HG02938 (cell line): ENCODE measurements at regions not wholly inside any gene's neighbourhood (a gene's known extent, or its start where the extent isn't known, plus 50 kb on each side); places are given as distances from the start of the nearest gene placed in this dataset.
A peak's percentile ranks its signal among the peaks of the same experiment; 100 is the strongest.
"Not testable (repeated sequence)": the region's sequence is repeated elsewhere in the genome, so short reads cannot be mapped to it uniquely, and the experiment has no call there.

Source experiments
- ATAC-seq: cut with Tn5 transposase; IDR thresholded peaks from one replicate; pipeline ENCODE4 v1.9.1; 2021; ENCODE audit warnings: mild to moderate bottlenecking, moderate library complexity; ENCODE audit not compliant: unreplicated experiment

- ATAC-seq, result no peak
Measured at GRCh38 chr15:54850101-54850500, 346.6 kb downstream of the RSL24D1 start.

DNA sequence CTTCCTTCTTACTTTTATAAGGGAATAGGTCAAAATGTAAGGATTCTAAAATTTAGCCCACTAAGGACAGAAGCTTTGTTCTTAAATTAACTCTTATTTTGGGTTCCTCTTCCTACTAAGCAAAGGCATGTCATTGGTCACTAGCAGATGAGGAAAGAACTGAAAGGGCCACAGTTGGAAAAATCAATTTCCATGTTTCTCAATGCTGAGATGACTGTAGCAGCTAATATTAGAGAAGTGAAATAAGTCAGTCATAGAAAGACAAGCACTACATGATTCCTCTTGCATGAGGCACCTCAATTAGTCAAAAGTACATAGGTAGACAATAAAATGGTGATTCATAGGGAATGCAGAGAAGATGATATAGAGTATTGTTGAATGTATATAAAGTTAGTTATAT, 353.7 kb downstream of the RSL24D1 start:
- no peak for ATAC-seq

DNA sequence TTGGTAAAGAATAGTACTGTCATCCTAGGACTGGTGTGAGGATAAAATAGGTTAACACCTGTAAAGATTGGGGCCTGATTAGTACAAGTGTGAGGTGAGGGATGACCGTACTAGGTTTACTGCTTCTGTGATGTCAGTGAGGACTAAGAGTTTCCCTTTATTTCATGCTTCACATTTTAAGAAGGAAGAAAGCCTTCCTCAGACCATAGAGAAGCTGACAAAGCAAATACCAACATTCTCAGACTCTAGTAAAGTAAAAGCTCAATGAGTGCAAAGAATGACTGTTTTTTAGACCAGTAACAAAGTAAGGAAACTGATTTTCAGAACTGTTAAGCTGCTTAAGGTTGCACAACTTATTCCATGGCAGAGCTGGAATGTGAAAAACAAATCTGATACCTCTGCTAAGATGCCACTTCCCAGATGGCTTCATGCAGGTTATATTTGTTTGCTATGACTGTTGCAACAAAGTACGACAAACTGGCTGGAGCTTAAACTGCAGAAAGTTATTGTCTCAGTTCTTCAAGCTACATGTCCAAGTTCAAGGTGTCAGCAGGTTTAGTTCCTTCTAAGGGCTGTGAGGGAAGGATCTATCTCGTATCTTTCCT, 354.9 kb downstream of the RSL24D1 start:
- no peak for ATAC-seq

- no peak for ATAC-seq
Measured at GRCh38 chr15:54840621-54841398, 355.9 kb downstream of the RSL24D1 start.

DNA sequence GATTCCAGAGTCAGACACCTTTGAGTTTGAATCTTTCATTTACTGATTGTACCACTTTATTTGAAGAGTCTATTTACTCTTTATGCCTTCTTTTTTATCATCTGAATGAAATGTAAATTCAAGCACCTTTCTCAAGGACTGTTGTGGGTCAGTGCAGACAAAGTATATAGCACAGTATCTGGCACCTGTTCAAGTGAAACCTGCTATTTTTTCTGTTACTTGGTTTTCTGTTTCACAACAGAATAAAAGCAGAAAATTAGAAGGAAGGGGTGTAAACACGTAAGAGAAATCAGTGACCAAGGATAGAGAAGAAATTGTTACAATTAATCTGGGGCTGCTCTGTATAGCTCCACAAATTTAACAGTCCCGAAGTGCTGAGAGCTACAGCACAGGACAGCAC, 357.4 kb downstream of the RSL24D1 start:
- no peak for ATAC-seq

- ATAC-seq, result peak; percentile 73
Measured at GRCh38 chr15:54836052-54836795, 360.5 kb downstream of the RSL24D1 start.

DNA sequence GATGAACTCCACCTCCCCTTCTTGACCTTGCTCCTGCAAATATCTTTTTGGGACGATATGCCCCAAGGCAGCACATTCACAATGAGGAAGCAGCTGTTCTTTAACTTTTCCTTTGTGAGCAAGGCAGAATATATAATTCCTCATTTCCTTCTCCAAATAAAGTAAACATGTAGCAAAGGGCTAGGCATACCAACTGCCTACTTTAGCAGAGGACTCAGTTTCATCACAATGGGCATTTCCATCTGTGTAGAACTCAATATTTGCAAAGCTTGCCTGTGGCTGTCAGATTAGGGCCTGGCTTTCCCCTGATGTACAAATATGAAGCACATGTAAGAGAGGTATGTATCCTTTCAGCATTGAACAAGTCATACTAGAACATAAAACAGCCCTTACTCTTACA, 366.9 kb downstream of the RSL24D1 start:
- ATAC-seq, result no peak

DNA sequence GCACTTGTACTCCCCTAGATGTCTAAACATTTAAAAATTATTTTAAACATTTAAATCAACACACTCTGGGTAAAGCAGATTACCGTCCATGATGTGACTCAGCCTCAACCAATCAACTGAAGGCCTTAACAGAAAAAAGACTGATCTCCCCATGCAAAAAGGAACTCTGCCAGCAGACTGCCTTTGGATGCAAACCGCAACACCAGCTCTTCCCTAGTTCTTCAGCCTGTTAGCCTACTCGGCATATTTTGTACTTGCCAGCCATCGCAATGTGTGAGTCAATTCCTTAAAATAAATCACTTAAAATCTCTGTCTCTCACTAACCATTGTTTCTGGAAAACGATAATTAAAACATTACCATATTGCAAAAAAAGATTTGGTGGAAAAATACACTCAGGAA, 375.9 kb downstream of the RSL24D1 start:
- no peak for ATAC-seq

- no peak for ATAC-seq
Measured at GRCh38 chr15:54820098-54820497, 376.6 kb downstream of the RSL24D1 start.

DNA sequence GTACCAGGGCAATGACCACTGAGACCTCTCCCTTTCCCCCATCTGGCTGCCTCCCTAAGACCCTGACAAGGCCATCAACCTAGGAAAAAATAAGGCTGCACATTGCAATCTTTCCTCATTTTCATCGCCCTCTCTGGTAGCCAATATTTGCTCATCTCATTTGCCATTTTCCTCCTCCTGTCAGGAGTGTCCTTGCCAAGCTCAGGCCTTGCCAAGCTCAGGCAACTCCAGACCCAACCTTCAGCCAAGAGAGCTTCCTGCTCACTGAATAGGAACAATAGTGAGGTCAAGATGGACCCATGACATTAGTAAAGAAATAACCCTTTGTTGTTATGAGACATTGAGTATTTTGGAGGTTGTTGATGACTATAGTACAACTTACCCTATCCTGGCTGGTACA, 380.3 kb downstream of the RSL24D1 start:
- no peak for ATAC-seq

DNA sequence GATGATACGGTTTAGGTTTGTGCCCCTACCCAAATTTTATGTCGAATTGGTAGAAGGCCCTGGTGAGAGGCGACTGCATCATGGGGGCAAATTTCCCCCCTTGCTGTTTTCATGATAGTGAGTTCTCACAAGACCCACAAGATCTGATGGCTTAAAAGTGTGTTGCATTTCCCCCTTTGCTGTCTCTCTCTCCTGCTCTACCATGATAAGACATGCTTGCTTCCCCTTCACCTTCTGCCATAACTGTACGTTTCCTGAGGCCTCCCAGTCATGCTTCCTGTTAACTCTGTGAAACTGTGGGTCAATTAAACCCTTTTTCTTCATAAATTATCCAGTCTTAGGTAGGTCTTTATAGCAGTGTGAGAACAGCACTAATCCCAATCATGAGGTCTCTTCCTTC, 381.2 kb downstream of the RSL24D1 start:
- no peak for ATAC-seq

- ATAC-seq, result no peak
Measured at GRCh38 chr15:54812383-54812782, 384.4 kb downstream of the RSL24D1 start.

- no peak for ATAC-seq
Measured at GRCh38 chr15:54810496-54810895, 386.2 kb downstream of the RSL24D1 start.

DNA sequence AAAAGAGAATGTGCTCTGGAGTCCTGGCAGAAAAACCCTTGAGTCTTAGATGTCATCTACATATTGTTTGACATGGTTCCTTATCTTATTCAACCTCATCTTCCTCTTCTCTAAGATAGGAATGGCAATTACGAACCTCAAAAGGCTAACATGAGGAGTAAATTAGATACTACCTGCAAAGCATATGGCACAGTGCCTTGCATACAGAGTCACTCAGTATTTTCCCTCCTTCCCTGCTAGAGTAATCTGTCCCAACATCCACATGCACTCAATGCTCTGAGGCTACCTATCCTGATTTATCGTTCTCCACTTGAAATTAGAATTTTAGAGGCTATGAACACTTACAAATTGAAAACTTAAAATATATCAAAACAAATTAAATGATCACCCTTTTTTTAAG, 386.7 kb downstream of the RSL24D1 start:
- no peak for ATAC-seq

DNA sequence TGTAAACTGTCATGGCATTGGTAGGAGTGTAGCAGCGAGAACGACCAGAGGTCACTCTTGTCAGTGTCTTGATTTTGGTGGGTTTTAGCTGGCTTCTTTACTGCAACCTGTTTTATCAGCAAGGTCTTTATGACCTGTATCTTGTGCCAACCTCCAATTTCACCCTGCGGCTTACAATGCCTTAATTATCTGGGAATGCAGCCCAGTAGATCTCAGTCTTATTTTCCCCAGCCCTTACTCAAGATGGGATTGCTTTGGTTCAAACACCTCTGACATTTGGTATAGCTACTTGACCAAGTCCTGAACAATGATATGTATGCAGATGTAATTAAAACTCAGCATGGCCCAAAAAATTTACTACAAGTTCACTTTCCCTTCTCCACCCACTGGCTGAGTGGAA, 388.4 kb downstream of the RSL24D1 start:
- no peak for ATAC-seq

DNA sequence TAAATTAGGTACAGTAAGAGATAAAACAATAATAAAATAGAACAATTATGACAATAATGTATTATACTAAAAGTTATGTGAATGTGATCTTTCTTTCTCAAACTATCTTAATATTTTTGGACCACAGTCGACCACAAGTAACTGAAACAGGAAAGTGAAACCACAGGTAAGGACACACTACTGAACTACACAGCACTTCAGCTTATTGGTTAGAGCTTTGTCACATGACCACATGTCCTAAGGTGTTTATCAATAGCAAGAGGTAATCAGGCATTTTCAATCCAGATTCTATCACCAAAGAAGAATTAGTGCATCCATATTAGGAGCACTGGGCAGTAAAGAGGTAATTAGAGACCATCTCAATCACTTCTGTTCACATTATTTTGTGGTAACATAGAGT, 392.8 kb downstream of the RSL24D1 start:
- ATAC-seq, result no peak

DNA sequence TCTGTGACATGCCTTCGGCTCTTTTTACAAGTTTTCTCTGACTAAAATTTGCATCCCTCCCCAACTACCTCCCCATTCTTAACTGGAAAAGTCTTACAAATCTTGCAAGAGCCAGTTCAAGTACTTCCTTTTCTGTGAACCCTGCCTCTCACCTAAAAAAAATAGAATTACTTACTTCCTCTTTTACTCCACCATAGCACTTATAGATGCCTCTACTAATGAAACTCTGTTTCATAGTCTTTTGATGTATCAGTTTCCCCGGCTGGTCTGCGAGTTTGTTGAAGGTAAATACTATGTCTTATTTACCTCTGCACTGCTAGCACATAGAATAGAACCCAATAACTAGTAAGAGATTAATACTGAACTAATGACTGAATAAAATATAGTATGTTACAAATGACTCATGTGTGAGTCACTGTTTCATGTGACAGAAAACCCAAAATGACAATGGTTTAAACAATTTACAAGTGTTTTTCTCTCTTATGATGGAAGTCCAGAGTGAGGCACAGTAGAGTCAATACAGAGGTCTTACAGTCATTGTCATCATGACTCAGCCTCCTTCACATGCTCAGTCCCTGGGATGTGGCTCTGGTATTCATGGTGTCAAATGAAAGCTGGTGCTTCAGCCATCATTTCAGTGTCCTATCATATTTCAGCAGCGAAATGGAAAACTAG, 393.5 kb downstream of the RSL24D1 start:
- ATAC-seq, result peak; percentile 83

- ATAC-seq, result no peak
Measured at GRCh38 chr15:54792526-54792925, 404.2 kb downstream of the RSL24D1 start.

- ATAC-seq, result no peak
Measured at GRCh38 chr15:54790693-54791092, 406.0 kb downstream of the RSL24D1 start.

- ATAC-seq, result no peak
Measured at GRCh38 chr15:54789376-54789775, 407.4 kb downstream of the RSL24D1 start.

DNA sequence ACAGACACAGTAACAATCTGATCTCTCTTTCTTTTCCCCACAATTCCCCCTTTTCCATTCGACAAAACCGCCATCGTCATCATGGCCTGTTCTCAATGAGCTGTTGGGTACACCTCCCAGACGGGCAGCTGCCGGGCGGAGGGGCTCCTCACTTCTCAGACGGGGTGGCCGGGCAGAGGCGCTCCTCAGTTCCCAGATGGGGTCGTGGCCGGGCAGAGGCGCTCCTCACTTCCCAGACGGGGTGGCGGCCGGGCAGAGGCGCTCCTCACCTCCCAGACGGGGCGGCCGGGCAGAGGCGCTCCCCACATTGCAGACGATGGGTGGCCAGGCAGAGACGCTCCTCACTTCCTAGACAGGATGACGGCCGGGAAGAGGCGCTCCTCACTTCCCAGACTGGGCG, 415.5 kb downstream of the RSL24D1 start:
- not testable (repeated sequence) for ATAC-seq
